Ammon's horn (tissue), 1 donor: ENCODE measurements at regions not wholly inside any gene's neighbourhood (a gene's known extent, or its start where the extent isn't known, plus 50 kb on each side); places are given as distances from the start of the nearest gene placed in this dataset.
"Not testable (repeated sequence)": the region's sequence is repeated elsewhere in the genome, so short reads cannot be mapped to it uniquely, and the experiment has no call there.

Experiments used
- DNase-seq: peaks from one replicate; pipeline ENCODE4 v3.0.0-alpha.2; 2016; ENCODE audit warnings: low spot score

GRCh38 chr3:110327870-110328269, 743.7 kb upstream of the NECTIN3 start:
- no peak for DNase-seq

GRCh38 chr3:110331562-110331961, 740.1 kb upstream of the NECTIN3 start:
- DNase-seq: not testable (repeated sequence)

GRCh38 chr3:110332629-110333028, 739.0 kb upstream of the NECTIN3 start:
- DNase-seq: no peak

GRCh38 chr3:110341047-110341446, 730.6 kb upstream of the NECTIN3 start:
- no peak for DNase-seq

- no peak for DNase-seq
Measured at GRCh38 chr3:110343376-110343775, 728.2 kb upstream of the NECTIN3 start.

- DNase-seq: no peak
Measured at GRCh38 chr3:110343945-110344344, 727.7 kb upstream of the NECTIN3 start.

GRCh38 chr3:110344487-110344886, 727.1 kb upstream of the NECTIN3 start:
- no peak for DNase-seq

- no peak for DNase-seq
Measured at GRCh38 chr3:110344897-110345767, 726.5 kb upstream of the NECTIN3 start.

- DNase-seq: no peak
Measured at GRCh38 chr3:110349295-110349694, 722.3 kb upstream of the NECTIN3 start.

GRCh38 chr3:110352841-110353604, 718.6 kb upstream of the NECTIN3 start:
- DNase-seq: no peak

- DNase-seq: no peak
Measured at GRCh38 chr3:110362751-110363150, 708.9 kb upstream of the NECTIN3 start.

GRCh38 chr3:110367289-110367688, 704.3 kb upstream of the NECTIN3 start:
- DNase-seq: peak; percentile 2

GRCh38 chr3:110375751-110376518, 695.7 kb upstream of the NECTIN3 start:
- DNase-seq: no peak

GRCh38 chr3:110378481-110378880, 693.1 kb upstream of the NECTIN3 start:
- no peak for DNase-seq

- no peak for DNase-seq
Measured at GRCh38 chr3:110381992-110382391, 689.6 kb upstream of the NECTIN3 start.

GRCh38 chr3:110383356-110383755, 688.3 kb upstream of the NECTIN3 start:
- no peak for DNase-seq

- DNase-seq: no peak
Measured at GRCh38 chr3:110384601-110385000, 687.0 kb upstream of the NECTIN3 start.

GRCh38 chr3:110389005-110389404, 682.6 kb upstream of the NECTIN3 start:
- no peak for DNase-seq

GRCh38 chr3:110390372-110390771, 681.2 kb upstream of the NECTIN3 start:
- no peak for DNase-seq

GRCh38 chr3:110391042-110391441, 680.6 kb upstream of the NECTIN3 start:
- no peak for DNase-seq

GRCh38 chr3:110391640-110392395, 679.8 kb upstream of the NECTIN3 start:
- DNase-seq: no peak

GRCh38 chr3:110393941-110394340, 677.7 kb upstream of the NECTIN3 start:
- DNase-seq: no peak
